ENCODE measurements at regions not wholly inside any gene's neighbourhood (a gene's known extent, or its start where the extent isn't known, plus 50 kb on each side); places are given as distances from the start of the nearest gene placed in this dataset.
"Not testable (repeated sequence)": the region's sequence is repeated elsewhere in the genome, so short reads cannot be mapped to it uniquely, and the experiment has no call there.

DNA sequence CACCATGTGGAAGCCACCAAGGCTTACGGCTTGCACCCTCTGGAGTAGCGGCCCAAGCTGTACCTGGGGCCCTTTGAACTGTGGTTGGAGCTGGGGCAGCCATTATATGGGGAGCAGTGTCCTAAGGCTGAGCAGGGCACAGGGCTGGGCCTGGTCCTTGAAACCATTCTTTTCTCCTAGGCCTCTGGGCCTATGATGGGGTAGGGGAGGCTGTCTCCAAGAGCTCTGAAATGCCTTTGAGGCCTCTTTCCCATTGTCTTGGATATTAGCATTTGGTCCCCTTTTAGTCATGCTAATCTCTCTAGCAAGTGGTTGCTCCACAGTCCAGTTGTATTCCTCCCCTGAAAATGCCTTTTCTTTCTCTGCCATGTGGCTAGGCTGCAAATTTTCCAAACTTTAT lies 96.4 kb upstream of the ARX start:
- Histone ChIP-seq H3K36me3 (no peaks in the 10 kb centered on the region), H3K4me1 (no peaks in the 10 kb centered on the region), H3K27ac (no peak overlapping the region), H3K4me3 (no peak overlapping the region), H3K27me3 (no peaks in the 10 kb centered on the region), H3K9me3 (no peaks in the 10 kb centered on the region)
- TF ChIP-seq, protein P1, sequence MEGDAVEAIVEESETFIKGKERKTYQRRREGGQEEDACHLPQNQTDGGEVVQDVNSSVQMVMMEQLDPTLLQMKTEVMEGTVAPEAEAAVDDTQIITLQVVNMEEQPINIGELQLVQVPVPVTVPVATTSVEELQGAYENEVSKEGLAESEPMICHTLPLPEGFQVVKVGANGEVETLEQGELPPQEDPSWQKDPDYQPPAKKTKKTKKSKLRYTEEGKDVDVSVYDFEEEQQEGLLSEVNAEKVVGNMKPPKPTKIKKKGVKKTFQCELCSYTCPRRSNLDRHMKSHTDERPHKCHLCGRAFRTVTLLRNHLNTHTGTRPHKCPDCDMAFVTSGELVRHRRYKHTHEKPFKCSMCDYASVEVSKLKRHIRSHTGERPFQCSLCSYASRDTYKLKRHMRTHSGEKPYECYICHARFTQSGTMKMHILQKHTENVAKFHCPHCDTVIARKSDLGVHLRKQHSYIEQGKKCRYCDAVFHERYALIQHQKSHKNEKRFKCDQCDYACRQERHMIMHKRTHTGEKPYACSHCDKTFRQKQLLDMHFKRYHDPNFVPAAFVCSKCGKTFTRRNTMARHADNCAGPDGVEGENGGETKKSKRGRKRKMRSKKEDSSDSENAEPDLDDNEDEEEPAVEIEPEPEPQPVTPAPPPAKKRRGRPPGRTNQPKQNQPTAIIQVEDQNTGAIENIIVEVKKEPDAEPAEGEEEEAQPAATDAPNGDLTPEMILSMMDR (IDR thresholded peaks at IDR 0.05): no peak
- intact Hi-C loops (cut with DNase I): no loop called here
- no peak for DNase-seq (ENCODE audit: low spot score in 2 of 2)

DNA sequence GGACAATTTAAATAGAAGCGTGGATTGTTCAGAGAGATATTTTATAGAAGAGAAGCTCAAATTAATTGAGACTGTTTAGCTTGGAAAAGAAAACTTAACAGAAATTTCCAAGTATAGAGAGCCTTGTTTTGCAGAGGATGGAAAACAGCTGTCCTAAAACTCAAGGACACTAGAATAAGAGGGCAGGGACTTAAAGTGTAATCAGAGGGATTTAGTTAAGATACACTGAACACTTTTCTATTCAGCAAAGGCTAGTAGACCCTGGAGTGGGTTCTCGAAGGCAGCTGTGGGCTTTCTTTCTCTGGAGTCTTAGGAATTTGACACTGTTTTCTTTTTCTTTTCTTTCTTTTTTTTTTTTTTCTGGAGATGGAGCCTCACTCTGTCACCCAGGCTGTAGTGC lies 92.7 kb upstream of the ARX start:
- Histone ChIP-seq H3K27me3 (no peaks in the 10 kb centered on the region), H3K4me3 (no peak overlapping the region), H3K9me3 (no peaks in the 10 kb centered on the region), H3K27ac (no peak overlapping the region), H3K4me1 (no peaks in the 10 kb centered on the region), H3K36me3 (no peaks in the 10 kb centered on the region)
- intact Hi-C loops (cut with DNase I): no loop called here
- no peak for DNase-seq (ENCODE audit: low spot score in 2 of 2)
- TF ChIP-seq, protein P1 (IDR thresholded peaks at IDR 0.05): no peak

DNA sequence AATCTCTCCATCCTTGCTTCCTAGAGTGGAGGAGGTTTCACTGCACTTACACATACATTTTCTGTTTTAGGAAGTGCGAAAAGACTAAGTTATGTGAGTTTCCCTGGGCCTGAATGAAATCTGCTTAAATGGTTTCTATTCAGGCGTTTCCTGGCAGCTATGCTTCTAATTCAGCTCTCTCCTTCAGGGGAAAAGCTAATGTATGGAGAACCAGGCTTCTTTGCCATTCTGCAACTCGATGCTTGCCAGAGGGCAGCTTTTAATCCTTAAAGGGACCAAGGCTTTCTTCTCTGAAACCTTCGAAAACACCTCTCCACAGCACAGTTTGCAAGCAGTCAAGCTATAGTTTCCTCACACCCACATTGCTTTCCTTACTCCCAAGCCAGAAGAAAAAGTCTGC lies 89.5 kb upstream of the ARX start:
- Histone ChIP-seq H3K4me1 (no peaks in the 10 kb centered on the region), H3K4me3 (no peak overlapping the region), H3K9me3 (no peaks in the 10 kb centered on the region), H3K27me3 (no peaks in the 10 kb centered on the region), H3K27ac (no peak overlapping the region), H3K36me3 (no peaks in the 10 kb centered on the region)
- DNase-seq (ENCODE audit: low spot score in 2 of 2): no peak
- TF ChIP-seq, protein P1 (IDR thresholded peaks at IDR 0.05): no peak
- intact Hi-C loops (cut with DNase I): no loop called here

DNA sequence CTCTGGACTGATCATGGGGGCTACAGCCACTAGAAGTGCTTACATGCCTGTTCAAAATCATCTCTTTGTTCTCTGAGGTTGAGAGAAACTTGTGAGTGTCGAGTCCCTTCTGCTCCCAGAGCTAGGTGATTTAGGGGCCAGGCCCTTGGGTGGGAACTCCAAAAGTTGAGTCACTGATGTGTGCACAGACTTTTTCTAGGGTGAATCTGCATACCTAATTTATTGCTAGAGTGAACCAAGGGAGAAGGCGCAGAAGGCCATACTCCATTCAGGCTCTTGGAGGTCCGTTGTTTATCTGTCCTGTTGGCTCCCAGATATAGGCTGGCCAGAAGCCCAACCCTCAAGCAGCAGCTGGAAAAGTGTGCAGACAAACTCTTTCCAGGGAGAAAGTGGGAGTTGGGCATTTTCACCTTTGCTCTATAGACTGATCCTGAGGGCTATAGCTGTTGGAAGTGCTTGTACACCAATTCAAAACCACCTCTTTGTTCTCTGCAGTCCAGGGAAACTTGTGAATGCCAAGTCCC lies 80.8 kb upstream of the ARX start:
- H3K9me3 ChIP-seq: no peaks in the 10 kb centered on the region
- TF ChIP-seq, protein P1 (IDR thresholded peaks at IDR 0.05): no peak
- H3K4me3 ChIP-seq: no peak overlapping the region
- no peaks in the 10 kb centered on the region for H3K4me1 ChIP-seq
- no peak for DNase-seq (ENCODE audit: low spot score in 2 of 2)
- no peaks in the 10 kb centered on the region for H3K27me3 ChIP-seq
- intact Hi-C loops (cut with DNase I): no loop called here
- H3K36me3 ChIP-seq: no peaks in the 10 kb centered on the region
- H3K27ac ChIP-seq: no peak overlapping the region

DNA sequence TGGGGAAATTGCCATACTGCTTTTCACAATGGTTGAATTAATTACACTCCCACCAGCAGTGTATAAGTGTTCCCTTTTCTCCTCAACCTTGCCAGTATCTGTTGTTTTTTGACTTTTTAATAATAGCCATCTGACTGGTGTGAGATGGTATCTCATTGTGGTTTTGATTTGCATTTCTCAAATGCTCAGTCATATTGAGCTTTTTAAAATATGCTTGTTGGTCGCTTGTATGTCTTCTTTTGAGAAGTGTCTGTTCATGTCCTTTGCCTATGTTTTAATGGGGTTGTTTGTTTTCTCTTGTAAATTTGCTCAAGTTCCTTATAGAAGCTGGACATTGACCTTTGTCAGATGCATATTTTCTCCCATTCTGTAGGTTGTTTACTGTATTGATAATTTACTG lies 75.4 kb upstream of the ARX start:
- H3K27me3 ChIP-seq; DNase-seq (ENCODE audit: low spot score in 2 of 2); intact Hi-C loops (cut with DNase I); H3K36me3 ChIP-seq; H3K4me1 ChIP-seq; H3K4me3 ChIP-seq; H3K9me3 ChIP-seq; H3K27ac ChIP-seq: not testable (repeated sequence)

DNA sequence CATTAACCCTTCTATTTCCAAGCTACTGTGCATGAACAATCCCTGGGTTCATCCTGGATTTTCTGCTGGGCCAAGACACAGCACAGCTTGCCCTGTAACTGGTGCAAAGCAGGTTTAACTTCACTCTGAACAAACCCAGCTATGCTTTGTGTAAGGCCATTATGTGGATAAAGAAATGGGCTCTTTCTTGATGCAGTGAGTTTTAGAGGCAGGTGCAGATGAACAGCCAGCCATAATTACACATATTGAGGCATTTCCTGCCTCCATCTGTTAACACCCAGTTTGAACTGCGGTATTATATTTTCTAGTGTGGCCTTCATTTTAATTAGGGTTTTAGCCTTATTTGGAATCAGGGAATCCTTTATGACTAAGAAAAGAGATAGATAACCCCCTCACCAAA lies 68.7 kb upstream of the ARX start:
- no peak for DNase-seq (ENCODE audit: low spot score in 2 of 2)
- H3K27ac ChIP-seq: no peak overlapping the region
- no peaks in the 10 kb centered on the region for H3K4me1 ChIP-seq
- H3K36me3 ChIP-seq: no peaks in the 10 kb centered on the region
- intact Hi-C loops (cut with DNase I): no loop called here
- H3K27me3 ChIP-seq: no peaks in the 10 kb centered on the region
- peaks cover 0 to 9% of the 10 kb centered on the region in 2 donors for H3K9me3 ChIP-seq
- H3K4me3 ChIP-seq: no peak overlapping the region
- TF ChIP-seq, protein P1 (IDR thresholded peaks at IDR 0.05): no peak

All from ascending aorta (tissue), 2 donors.